GM12878 (cell line): ENCODE measurements at regions not wholly inside any gene's neighbourhood (a gene's known extent, or its start where the extent isn't known, plus 50 kb on each side); places are given as distances from the start of the nearest gene placed in this dataset.

Experiments used
- ATAC-seq: fragments of 200-7000 bp; cut with Tn5 transposase; 3 replicates; pipeline ENCODE4 v1.9.1; 2020; ENCODE audit warnings: mild to moderate bottlenecking, moderate library complexity
- BruUV-seq: library from RNA; stranded (reverse); fragments of 400-500 nt; replicated peaks from 2 replicates; lab custom pipeline; 2021; lab: Mats Ljungman, UMichigan
- CTCF ChIA-PET: fragments of 300-600 bp; sonication (Branson Sonifier 250); formaldehyde crosslinking; extraction: SDS; loops from one replicate; lab custom pipeline; 2021; ENCODE audit warnings: inconsistent platforms; lab: Yijun Ruan, JAX
- POLR2A ChIA-PET: fragments of 350-600 bp; formaldehyde crosslinking; extraction: SDS; loops from one replicate; lab custom pipeline; 2021; ENCODE audit warnings: inconsistent platforms; lab: Charles Lee
- RAD21 ChIA-PET: fragments of 300-600 bp; sonication (Branson Sonifier 250); formaldehyde crosslinking; loops from one replicate; lab custom pipeline; 2023; ENCODE audit warnings: antibody characterized with exemption; ENCODE audit not compliant: unreplicated experiment; lab: Charles Lee
- SMC1A ChIA-PET: fragments of 300-600 bp; sonication (Branson Sonifier 250); formaldehyde crosslinking; loops from one replicate; lab custom pipeline; 2023; ENCODE audit not compliant: unreplicated experiment, uncharacterized antibody; lab: Charles Lee
- DNase-seq: peaks from one replicate; pipeline ENCODE4 v3.0.0-alpha.2; 2011; ENCODE audit warnings: low read depth, low spot score
- FAIRE-seq: peaks from 3 replicates; lab custom pipeline; 2011; peaks lifted over from hg19 to GRCh38; lab: Jason Lieb, UNC
- H2AFZ ChIP-seq: 2 replicates; pipeline ENCODE4 v1.6.0; 2011; ENCODE audit warnings: low read depth, low read length, control low read depth; ENCODE audit not compliant: control insufficient read depth
- H3K27ac ChIP-seq: 2 replicates; pipeline ENCODE4 v1.5.1; 2011; ENCODE audit warnings: control low read depth; ENCODE audit not compliant: control insufficient read depth, insufficient read depth
- H3K27me3 ChIP-seq, 2 experiments: replicated peaks in 1 of 2; 2 replicates each; pipeline versions ENCODE4 v1.6.0 to v1.6.1; 2011; ENCODE audit warnings: low read length in 1 of 2; ENCODE audit not compliant: control insufficient read depth in 2 of 2, insufficient read depth in 2 of 2
- H3K36me3 ChIP-seq, 2 experiments: 2 replicates each; pipeline ENCODE4 v1.5.1; 2011; ENCODE audit warnings: low read length in 1 of 2; ENCODE audit not compliant: control insufficient read depth in 2 of 2, insufficient read depth in 2 of 2
- H3K4me1 ChIP-seq: 2 replicates; pipeline ENCODE4 v1.6.1; 2011; ENCODE audit warnings: mild to moderate bottlenecking, low read length, moderate library complexity, mixed read lengths; ENCODE audit not compliant: control insufficient read depth, insufficient read depth
- H3K4me2 ChIP-seq: 2 replicates; pipeline ENCODE4 v1.6.0; 2011; ENCODE audit warnings: control low read depth; ENCODE audit not compliant: control insufficient read depth, insufficient read depth
- H3K4me3 ChIP-seq: fragments of 200-600 bp; sonication (generic); 2 replicates; pipeline ENCODE4 v1.5.1; 2016
- H3K79me2 ChIP-seq: 2 replicates; pipeline ENCODE4 v1.6.0; 2011; ENCODE audit warnings: low read length; ENCODE audit not compliant: control insufficient read depth, insufficient read depth
- H3K9ac ChIP-seq: 2 replicates; pipeline ENCODE4 v1.8.0; 2011; ENCODE audit warnings: low read length, control low read depth, mixed read lengths; ENCODE audit not compliant: control insufficient read depth, insufficient read depth
- H3K9me3 ChIP-seq: replicated peaks from 3 replicates; pipeline ENCODE4 v1.5.1; 2011; ENCODE audit warnings: mild to moderate bottlenecking, low read length; ENCODE audit not compliant: control insufficient read depth, insufficient read depth
- H4K20me1 ChIP-seq: 2 replicates; pipeline ENCODE4 v1.6.0; 2011; ENCODE audit not compliant: control insufficient read depth, insufficient read depth
- ASH2L ChIP-seq: fragments of 300-600, 200-600 bp; sonication (generic); IDR thresholded peaks from 2 replicates; pipeline ENCODE4 v1.6.1; 2017; ENCODE audit warnings: low read depth, mild to moderate bottlenecking, borderline replicate concordance
- CREB1 ChIP-seq: IDR thresholded peaks from 2 replicates; pipeline ENCODE4 v1.6.1; 2012; ENCODE audit warnings: low read depth, mild to moderate bottlenecking, inconsistent platforms
- CREM ChIP-seq: IDR thresholded peaks from 2 replicates; pipeline ENCODE4 v1.6.1; 2014; ENCODE audit warnings: antibody characterized with exemption, low read depth
- ETV6 ChIP-seq, 2 experiments: fragments of 450-650 bp in 1 of 2; IDR thresholded peaks in 1 of 2; conservative IDR thresholded peaks in 1 of 2; 2 replicates each; pipeline ENCODE4 v1.6.1; 2014; ENCODE audit warnings: antibody characterized with exemption in 1 of 2, borderline replicate concordance in 1 of 2, low read depth in 1 of 2, mild to moderate bottlenecking in 1 of 2, moderate library complexity in 1 of 2
- MEF2A ChIP-seq: IDR thresholded peaks from 2 replicates; pipeline ENCODE4 v1.6.1; 2011; ENCODE audit warnings: low read depth, mild to moderate bottlenecking, low read length, moderate library complexity; ENCODE audit not compliant: insufficient read depth
- MEF2B ChIP-seq: fragments of 450-650 bp; IDR thresholded peaks from 2 replicates; pipeline ENCODE4 v1.6.1; 2018; ENCODE audit warnings: mild to moderate bottlenecking, moderate library complexity; ENCODE audit not compliant: partially characterized antibody, poor library complexity, severe bottlenecking
- NR2C1 ChIP-seq: fragments of 450-650 bp; IDR thresholded peaks from 2 replicates; pipeline ENCODE4 v1.6.1; 2017; ENCODE audit warnings: antibody characterized with exemption, mild to moderate bottlenecking, moderate library complexity
- PKNOX1 ChIP-seq: fragments of 450-650 bp; IDR thresholded peaks from 2 replicates; pipeline ENCODE4 v1.6.1; 2016; ENCODE audit warnings: mild to moderate bottlenecking
- RCOR1 ChIP-seq: conservative IDR thresholded peaks from 2 replicates; pipeline ENCODE4 v1.6.1; 2012; ENCODE audit warnings: low read depth, low read length, improper control_type of control experiment
- WRNIP1 ChIP-seq: IDR thresholded peaks from 2 replicates; pipeline ENCODE4 v1.6.1; 2011; ENCODE audit warnings: low read depth, low read length, improper control_type of control experiment, borderline replicate concordance
- in situ Hi-C: fragments of 300-500 bp; cut with MboI; formaldehyde crosslinking; loops from 9 replicates; pipeline ENCODE4 v1.14.3; 2018; ENCODE audit warnings: mixed read lengths
- intact Hi-C: fragments of 100-400 bp; cut with micrococcal nuclease; formaldehyde crosslinking; loops from one replicate; pipeline ENCODE4 v1.14.2; 2022; ENCODE audit not compliant: unreplicated experiment
- TF ChIP-seq, protein P1 (sequence below): IDR thresholded peaks from 2 replicates; pipeline ENCODE4 v1.6.1; 2011; ENCODE audit warnings: borderline replicate concordance, low read depth, mild to moderate bottlenecking, moderate library complexity, mixed read lengths, low read length; ENCODE audit not compliant: insufficient read depth; ENCODE audit errors: extremely low read length

GRCh38 chr10:94043431-94043990 is 49.8 kb downstream of the PLCE1 start:
- no peak for FAIRE-seq
- no peaks in the 10 kb centered on the region for H3K4me1 ChIP-seq
- TF ChIP-seq RCOR1 (no peak), MEF2B (no peak), WRNIP1 (no peak), ETV6 (conservative IDR thresholded peaks at IDR 0.05 in 1 of 2, IDR thresholded peaks at IDR 0.05 in 1 of 2; ENCODE audit: borderline replicate concordance in 1 of 2, low read depth in 1 of 2) (no peak), NR2C1 (no peak), ASH2L (no peak), MEF2A (no peak), CREB1 (no peak), CREM (no peak), PKNOX1 (no peak)
- TF ChIP-seq, protein P1, sequence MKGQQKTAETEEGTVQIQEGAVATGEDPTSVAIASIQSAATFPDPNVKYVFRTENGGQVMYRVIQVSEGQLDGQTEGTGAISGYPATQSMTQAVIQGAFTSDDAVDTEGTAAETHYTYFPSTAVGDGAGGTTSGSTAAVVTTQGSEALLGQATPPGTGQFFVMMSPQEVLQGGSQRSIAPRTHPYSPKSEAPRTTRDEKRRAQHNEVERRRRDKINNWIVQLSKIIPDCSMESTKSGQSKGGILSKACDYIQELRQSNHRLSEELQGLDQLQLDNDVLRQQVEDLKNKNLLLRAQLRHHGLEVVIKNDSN: no peak
- TF ChIP-seq, all 136 proteins: peak for 0
- no peak for ATAC-seq
- CTCF ChIA-PET: no interaction called here
- no peak for DNase-seq
- Histone ChIP-seq H3K4me3 (no peak overlapping the region), H3K4me2 (no peak overlapping the region), H2AFZ (no peak overlapping the region), H3K36me3 (no peaks in the 10 kb centered on the region), H3K79me2 (no peaks in the 10 kb centered on the region), H4K20me1 (no peaks in the 10 kb centered on the region), H3K27me3 (no peaks in the 10 kb centered on the region), H3K9ac (no peak overlapping the region), H3K27ac (no peak overlapping the region), H3K9me3 (no peaks in the 10 kb centered on the region)
- SMC1A ChIA-PET: no interaction called here
- in situ Hi-C loops (no loop called here), intact Hi-C loops (no loop called here)
- RAD21 ChIA-PET: no interaction called here
- no TSS peak for BruUV-seq
- POLR2A ChIA-PET: no interaction called here
